ENCODE measurements at regions not wholly inside any gene's neighbourhood (a gene's known extent, or its start where the extent isn't known, plus 50 kb on each side); places are given as distances from the start of the nearest gene placed in this dataset.

DNA sequence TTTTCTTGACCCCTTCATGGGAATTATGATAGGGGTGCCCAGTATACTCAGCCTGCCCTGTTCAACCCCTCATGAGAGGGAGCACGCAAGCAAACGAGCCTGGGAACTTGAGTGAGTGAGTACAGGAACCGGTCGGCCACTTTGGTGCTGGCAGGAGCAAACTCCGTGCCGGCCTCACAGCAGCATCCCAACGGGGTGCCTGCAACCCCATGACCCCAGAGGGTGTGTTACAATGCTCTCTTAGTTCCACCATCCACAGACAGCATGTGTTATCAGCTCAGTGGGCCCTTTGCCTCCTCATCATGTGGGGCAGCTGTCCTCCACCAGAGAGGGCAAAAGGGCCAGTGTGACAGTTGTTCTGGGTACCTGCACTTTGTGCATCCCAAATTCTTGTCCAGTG lies 289.8 kb downstream of the FRK start:
- H3K4me3 ChIP-seq (replicated peaks; ENCODE audit: low read depth, low read length) = no peak overlapping the region
- TF ChIP-seq, protein P1, sequence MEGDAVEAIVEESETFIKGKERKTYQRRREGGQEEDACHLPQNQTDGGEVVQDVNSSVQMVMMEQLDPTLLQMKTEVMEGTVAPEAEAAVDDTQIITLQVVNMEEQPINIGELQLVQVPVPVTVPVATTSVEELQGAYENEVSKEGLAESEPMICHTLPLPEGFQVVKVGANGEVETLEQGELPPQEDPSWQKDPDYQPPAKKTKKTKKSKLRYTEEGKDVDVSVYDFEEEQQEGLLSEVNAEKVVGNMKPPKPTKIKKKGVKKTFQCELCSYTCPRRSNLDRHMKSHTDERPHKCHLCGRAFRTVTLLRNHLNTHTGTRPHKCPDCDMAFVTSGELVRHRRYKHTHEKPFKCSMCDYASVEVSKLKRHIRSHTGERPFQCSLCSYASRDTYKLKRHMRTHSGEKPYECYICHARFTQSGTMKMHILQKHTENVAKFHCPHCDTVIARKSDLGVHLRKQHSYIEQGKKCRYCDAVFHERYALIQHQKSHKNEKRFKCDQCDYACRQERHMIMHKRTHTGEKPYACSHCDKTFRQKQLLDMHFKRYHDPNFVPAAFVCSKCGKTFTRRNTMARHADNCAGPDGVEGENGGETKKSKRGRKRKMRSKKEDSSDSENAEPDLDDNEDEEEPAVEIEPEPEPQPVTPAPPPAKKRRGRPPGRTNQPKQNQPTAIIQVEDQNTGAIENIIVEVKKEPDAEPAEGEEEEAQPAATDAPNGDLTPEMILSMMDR (IDR thresholded peaks at IDR 0.05; ENCODE audit: low read depth, low read length, missing control alignments) = no peak
- no peak for DNase-seq (ENCODE audit: extremely low read depth, low read depth)

DNA sequence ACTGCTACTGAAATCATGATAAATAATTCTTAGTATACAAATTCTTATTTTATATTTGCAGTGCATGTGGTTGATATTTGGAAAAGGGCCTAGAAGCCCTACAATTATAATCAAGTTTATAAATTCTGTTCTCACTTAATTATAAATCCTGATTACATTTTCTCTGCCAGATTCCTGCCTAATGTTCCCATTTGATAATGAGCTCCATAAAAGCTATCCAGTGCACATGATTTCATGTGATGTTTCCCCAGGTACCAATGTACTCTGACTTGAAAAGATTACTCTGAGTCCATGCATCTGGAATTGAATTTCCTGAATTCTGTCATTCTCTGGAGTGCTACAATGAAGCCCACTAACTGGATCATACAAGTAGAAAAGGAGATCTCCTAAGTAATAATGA lies 292.2 kb downstream of the FRK start:
- no peak for DNase-seq (ENCODE audit: extremely low read depth, low read depth)
- no peak overlapping the region for H3K4me3 ChIP-seq (replicated peaks; ENCODE audit: low read depth, low read length)
- TF ChIP-seq, protein P1 (IDR thresholded peaks at IDR 0.05; ENCODE audit: low read depth, low read length, missing control alignments) = no peak

DNA sequence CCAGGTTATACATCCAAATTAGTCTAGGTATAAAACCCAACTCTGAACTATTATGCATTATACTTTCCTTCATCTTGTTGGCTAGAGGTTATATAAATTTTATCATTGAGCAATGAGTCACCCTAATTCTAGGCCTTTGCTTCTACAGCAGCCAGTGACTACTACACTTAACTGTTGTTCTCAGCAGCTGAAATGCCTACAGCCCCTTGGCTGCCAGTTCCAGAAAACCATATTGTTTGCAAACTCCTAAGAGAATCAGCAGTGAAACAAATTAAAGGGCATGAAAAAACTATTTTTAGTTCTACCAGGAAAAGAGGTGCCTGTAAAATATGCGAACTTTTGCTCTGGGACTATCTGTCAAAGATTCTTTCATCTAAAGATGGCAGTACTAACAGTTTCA lies 292.8 kb downstream of the FRK start:
- TF ChIP-seq, protein P1 (IDR thresholded peaks at IDR 0.05; ENCODE audit: low read depth, low read length, missing control alignments) = no peak
- no peak for DNase-seq (ENCODE audit: extremely low read depth, low read depth)
- no peak overlapping the region for H3K4me3 ChIP-seq (replicated peaks; ENCODE audit: low read depth, low read length)

DNA sequence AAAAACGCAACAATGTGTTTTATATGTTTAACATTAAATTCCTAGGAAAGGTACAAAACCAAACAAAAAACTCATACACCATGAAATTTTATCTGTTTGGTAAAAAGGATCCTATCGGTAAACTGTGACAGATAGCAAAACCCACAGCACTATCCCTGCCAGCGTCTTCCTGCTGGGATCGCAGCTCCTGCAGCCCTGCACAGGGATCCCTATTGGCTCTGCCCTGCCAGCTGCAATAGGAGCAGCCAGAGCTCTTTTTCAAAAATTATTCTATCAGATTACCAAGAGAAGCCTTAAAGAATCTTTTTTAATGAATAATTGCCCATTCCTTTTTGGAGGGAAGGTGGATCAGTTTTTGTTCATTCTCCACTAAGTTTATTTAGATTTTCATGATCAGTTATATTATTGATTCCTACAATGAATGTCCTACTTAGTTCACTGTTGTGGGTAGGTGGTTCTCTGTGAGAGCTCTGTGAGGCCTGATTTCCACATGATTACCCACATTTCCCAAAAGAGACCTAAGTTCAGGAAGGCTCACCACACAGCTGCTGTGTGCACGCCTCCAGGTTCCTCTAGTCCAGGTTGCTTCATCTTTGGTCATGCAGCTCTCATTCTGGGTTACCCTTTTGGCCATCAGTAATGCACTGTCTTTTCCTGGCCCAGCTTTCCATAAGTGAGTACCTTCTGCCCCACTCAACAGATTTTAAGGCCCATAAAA lies 293.8 kb downstream of the FRK start:
- TF ChIP-seq, protein P1 (IDR thresholded peaks at IDR 0.05; ENCODE audit: low read depth, low read length, missing control alignments) = no peak
- H3K4me3 ChIP-seq (replicated peaks; ENCODE audit: low read depth, low read length) = no peak overlapping the region
- no peak for DNase-seq (ENCODE audit: extremely low read depth, low read depth)

DNA sequence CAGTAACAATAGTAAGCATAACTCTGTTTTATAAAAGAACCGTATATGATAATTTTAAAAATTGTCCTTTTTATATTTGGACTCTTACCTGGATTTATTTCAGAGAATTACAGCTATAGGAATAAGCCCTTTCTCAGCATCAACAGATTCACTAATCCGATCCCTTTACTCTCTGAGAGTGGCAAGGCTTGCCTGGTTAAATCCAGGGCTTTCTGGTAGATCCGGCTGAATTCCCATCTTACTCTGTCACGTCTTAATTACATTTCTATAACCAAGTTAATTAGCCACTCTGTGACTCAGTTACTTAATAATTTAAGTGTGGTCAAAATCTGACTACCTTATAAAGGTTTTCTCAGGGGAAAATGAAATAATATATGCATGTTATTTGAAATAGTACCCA lies 294.7 kb downstream of the FRK start:
- no peak overlapping the region for H3K4me3 ChIP-seq (replicated peaks; ENCODE audit: low read depth, low read length)
- TF ChIP-seq, protein P1 (IDR thresholded peaks at IDR 0.05; ENCODE audit: low read depth, low read length, missing control alignments) = no peak
- DNase-seq (ENCODE audit: extremely low read depth, low read depth) = no peak

DNA sequence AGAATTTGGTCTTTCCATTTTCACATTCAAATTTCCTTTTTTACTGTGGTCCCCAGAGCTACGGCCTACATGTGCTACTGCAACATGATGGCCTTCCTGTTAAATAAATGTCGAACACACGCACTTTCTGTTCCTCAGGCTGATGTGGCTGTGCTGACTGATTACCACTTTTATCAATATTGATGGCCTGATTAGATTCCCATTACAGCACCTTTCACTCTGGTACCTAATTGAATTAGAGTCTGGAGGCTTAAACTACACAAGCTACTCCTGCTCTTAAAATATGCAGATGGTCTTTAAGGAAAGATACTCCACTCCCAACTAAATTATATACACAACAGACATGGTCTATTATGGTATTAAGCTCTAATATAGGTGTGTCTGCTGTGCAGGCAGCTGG lies 301.6 kb downstream of the FRK start:
- TF ChIP-seq, protein P1 (IDR thresholded peaks at IDR 0.05; ENCODE audit: low read depth, low read length, missing control alignments) = no peak
- no peak for DNase-seq (ENCODE audit: extremely low read depth, low read depth)
- H3K4me3 ChIP-seq (replicated peaks; ENCODE audit: low read depth, low read length) = no peak overlapping the region

DNA sequence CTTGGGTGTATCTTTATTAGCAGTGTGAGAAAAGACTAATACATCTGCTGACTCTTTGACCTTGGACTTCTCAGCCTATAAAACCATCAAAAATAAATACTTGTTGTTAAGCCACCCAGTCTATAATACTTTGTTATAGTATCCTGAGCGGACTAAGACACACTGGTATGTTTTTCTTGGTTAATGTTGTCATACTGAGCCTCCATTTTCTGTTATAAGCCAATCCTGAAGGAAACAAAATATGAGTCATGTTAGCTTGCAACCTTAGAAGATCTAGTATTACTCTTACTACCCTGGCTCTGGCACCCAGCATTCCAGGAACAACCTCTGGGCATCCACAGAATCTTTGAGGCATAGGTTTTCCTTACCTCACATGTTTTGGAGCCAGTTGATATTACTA lies 307.2 kb downstream of the FRK start:
- DNase-seq (ENCODE audit: extremely low read depth, low read depth) = no peak
- TF ChIP-seq, protein P1 (IDR thresholded peaks at IDR 0.05; ENCODE audit: low read depth, low read length, missing control alignments) = no peak
- no peak overlapping the region for H3K4me3 ChIP-seq (replicated peaks; ENCODE audit: low read depth, low read length)

All from HFF-Myc (cell line).